ENCODE measurements at regions not wholly inside any gene's neighbourhood (a gene's known extent, or its start where the extent isn't known, plus 50 kb on each side); places are given as distances from the start of the nearest gene placed in this dataset.
"Not testable (repeated sequence)": the region's sequence is repeated elsewhere in the genome, so short reads cannot be mapped to it uniquely, and the experiment has no call there.

DNA sequence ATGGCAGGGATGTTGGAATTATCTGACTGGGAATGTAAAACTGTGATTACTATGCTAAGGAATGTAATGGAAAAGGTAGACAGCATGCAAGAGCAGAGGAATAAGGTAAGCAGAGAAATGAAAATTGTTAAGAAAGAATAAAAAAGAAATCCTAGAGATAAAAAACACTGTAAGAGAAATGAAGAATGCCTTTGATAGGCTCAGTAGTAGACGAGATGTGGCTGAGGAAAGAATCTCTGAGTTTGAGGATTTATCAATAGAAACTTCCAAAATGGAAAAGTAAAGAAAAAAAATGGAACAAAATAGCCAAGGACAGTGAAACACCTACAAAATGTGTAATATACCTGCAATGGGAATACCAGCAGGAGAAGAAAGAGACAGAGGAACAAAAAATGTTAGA, 468.5 kb upstream of the PIK3R1 start:
- Histone ChIP-seq H3K36me3 (no peaks in the 10 kb centered on the region), H3K27me3 (no peaks in the 10 kb centered on the region), H3K4me3 (no peak overlapping the region), H3K27ac (no peak overlapping the region), H3K9me3 (peaks cover 0 to 23% (median 2%) of the 10 kb centered on the region in 4 donors), H3K4me1 (no peaks in the 10 kb centered on the region)
- TF ChIP-seq EP300 (IDR thresholded peaks at IDR 0.05), result no peak
- TF ChIP-seq POLR2A (IDR thresholded peaks at IDR 0.05), result no peak
- TF ChIP-seq, protein P1, sequence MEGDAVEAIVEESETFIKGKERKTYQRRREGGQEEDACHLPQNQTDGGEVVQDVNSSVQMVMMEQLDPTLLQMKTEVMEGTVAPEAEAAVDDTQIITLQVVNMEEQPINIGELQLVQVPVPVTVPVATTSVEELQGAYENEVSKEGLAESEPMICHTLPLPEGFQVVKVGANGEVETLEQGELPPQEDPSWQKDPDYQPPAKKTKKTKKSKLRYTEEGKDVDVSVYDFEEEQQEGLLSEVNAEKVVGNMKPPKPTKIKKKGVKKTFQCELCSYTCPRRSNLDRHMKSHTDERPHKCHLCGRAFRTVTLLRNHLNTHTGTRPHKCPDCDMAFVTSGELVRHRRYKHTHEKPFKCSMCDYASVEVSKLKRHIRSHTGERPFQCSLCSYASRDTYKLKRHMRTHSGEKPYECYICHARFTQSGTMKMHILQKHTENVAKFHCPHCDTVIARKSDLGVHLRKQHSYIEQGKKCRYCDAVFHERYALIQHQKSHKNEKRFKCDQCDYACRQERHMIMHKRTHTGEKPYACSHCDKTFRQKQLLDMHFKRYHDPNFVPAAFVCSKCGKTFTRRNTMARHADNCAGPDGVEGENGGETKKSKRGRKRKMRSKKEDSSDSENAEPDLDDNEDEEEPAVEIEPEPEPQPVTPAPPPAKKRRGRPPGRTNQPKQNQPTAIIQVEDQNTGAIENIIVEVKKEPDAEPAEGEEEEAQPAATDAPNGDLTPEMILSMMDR (IDR thresholded peaks at IDR 0.05), result no peak
- 88 to 91% methylated on average over 1 of the region's 1 CpG for WGBS, 2 donors
- DNase-seq (ENCODE audit: low spot score in 2 of 2), result no peak

DNA sequence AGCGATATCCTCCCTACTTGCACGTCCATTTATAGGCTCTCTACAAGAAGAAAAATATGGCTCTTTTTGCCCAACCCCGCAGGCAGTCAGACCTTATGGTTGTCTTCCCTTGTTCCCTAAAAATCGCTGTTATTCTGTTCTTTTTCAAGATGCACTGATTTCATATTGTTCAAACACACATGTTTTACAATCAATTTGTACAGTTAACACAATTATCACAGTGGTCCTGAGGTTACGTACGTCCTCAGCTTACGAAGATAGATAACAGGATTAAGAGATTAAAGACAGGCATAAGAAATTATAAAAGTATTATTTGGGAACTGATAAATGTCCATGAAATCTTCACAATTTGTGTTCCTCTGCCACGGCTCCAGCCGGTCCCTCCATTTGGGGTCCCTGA, 468.9 kb upstream of the PIK3R1 start:
- 94 to 97% methylated on average over 9 of the region's 9 CpGs for WGBS, 2 donors
- peaks cover 0 to 21% (median 2%) of the 10 kb centered on the region in 4 donors for H3K9me3 ChIP-seq
- DNase-seq (ENCODE audit: low spot score in 2 of 2); H3K27me3 ChIP-seq; H3K4me3 ChIP-seq; H3K27ac ChIP-seq; H3K36me3 ChIP-seq; H3K4me1 ChIP-seq: not testable (repeated sequence)

DNA sequence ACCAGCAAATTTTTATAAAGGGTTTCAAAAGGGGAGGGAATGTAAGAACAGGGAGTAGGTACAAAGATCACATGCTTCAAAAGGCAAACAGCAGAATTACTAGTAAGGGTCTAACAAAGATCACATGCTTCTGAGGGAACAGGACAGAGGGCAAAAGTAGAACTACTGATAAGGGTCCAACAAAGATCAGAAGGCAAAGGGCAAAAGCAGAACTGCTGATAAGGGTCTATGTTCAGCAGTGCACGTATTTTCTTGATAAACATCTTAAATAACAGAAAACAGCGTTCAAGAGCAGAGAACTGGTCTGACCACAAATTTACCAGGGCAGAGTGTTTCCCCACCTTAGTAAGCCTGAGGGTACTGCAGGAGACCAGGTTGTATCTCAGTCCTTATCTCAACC, 469.5 kb upstream of the PIK3R1 start:
- H3K27me3 ChIP-seq, result no peaks in the 10 kb centered on the region
- DNase-seq (ENCODE audit: low spot score in 2 of 2), result no peak
- no peak overlapping the region for H3K27ac ChIP-seq
- 90 to 98% methylated on average over 2 of the region's 2 CpGs for WGBS, 2 donors
- peaks cover 0 to 21% (median 2%) of the 10 kb centered on the region in 4 donors for H3K9me3 ChIP-seq
- H3K36me3 ChIP-seq, result no peaks in the 10 kb centered on the region
- H3K4me1 ChIP-seq, result no peaks in the 10 kb centered on the region
- TF ChIP-seq POLR2A (IDR thresholded peaks at IDR 0.05), result no peak
- TF ChIP-seq, protein P1 (IDR thresholded peaks at IDR 0.05), result no peak
- TF ChIP-seq EP300 (IDR thresholded peaks at IDR 0.05), result no peak
- no peak overlapping the region for H3K4me3 ChIP-seq

DNA sequence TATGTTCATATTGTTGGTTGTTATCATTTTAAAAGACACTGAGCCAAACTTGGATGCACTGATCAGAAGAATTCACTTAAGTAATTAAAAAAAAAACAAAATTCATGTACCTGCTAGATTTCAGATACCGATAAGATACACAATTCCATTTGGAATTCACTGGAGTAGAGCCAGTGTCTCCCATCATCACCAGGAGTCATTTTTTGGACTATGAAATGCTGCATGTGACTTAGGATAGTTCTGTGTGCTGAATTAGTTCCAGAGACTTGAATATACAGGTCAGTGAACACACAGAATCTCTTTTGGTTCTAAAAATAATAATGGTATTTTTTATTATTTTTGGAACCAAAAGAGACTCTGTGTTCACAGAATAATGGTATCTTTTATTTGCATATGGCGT, 482.6 kb upstream of the PIK3R1 start:
- TF ChIP-seq EP300 (IDR thresholded peaks at IDR 0.05) (no peak), POLR2A (IDR thresholded peaks at IDR 0.05) (no peak)
- TF ChIP-seq, protein P1 (IDR thresholded peaks at IDR 0.05), result no peak

DNA sequence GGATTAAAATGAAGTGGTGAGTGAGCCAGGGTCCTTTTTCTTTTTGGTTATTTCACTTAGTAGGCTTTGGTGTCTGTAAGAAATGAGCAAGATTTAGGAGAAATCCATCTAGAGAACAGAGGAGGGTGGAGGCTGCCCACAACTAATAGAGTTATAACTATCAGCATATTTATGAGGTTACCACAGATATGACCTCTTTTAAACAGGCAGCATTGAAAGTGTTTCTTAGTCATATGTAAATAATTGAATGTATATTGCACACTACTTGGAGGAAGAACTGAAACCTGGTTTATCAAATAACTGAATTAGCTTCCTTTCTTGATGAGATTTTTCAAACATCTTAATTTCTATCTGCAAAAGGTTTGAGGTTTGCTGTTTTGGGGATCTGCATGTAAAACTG, 483.1 kb upstream of the PIK3R1 start:
- DNase-seq (ENCODE audit: low spot score in 2 of 2), result no peak
- peak overlapping the region in 1 of 4 donors; percentile 51 for H3K27ac ChIP-seq
- TF ChIP-seq, protein P1 (IDR thresholded peaks at IDR 0.05), result no peak
- TF ChIP-seq POLR2A (IDR thresholded peaks at IDR 0.05) (no peak), EP300 (IDR thresholded peaks at IDR 0.05) (no peak)

More for the DNA sequence above, 482.6 kb upstream of the PIK3R1 start:
- Histone ChIP-seq H3K27me3 (no peaks in the 10 kb centered on the region), H3K4me3 (no peak overlapping the region), H3K4me1 (peaks cover 0 to 31% (median 2%) of the 10 kb centered on the region in 4 donors), H3K9me3 (no peaks in the 10 kb centered on the region), H3K27ac (peak overlapping the region in 1 of 4 donors; percentile 51), H3K36me3 (no peaks in the 10 kb centered on the region)
- DNase-seq (ENCODE audit: low spot score in 2 of 2), result no peak
- whole genome bisulfite sequencing, 2 donors, result 36 to 56% methylated on average over 2 of the region's 2 CpGs

DNA sequence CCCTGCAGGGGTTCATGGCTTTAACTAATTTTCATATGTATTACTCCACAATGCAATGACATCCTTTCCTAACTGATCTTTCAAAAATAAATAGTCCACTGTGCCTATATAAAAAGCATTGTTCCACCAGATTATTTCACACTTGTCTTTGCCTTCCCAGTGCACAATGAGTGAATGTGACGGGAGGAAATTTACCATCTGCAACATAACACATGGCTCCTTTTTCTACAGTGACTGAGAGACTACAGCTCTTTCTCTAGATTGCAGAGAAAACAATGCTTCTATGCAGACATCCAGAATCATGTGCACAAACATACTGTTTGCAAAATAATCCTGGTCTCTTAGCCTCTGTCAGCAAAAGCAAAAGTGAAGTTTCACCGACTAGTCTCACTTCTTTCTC, 483.7 kb upstream of the PIK3R1 start:
- no peak for DNase-seq (ENCODE audit: low spot score in 2 of 2)
- H3K27ac ChIP-seq, result peak overlapping the region in 1 of 4 donors; percentile 51
- 46 to 51% methylated on average over 2 of the region's 2 CpGs for WGBS, 2 donors
- no peaks in the 10 kb centered on the region for H3K27me3 ChIP-seq
- H3K9me3 ChIP-seq, result no peaks in the 10 kb centered on the region
- peaks cover 0 to 32% (median 2%) of the 10 kb centered on the region in 4 donors for H3K4me1 ChIP-seq
- no peak overlapping the region for H3K4me3 ChIP-seq
- H3K36me3 ChIP-seq, result no peaks in the 10 kb centered on the region
- TF ChIP-seq, protein P1 (IDR thresholded peaks at IDR 0.05), result no peak
- peak in 1 of 2 donors; percentile 33 for TF ChIP-seq EP300 (IDR thresholded peaks at IDR 0.05)
- no peak for TF ChIP-seq POLR2A (IDR thresholded peaks at IDR 0.05)

More for the DNA sequence above, 483.1 kb upstream of the PIK3R1 start:
- no peak overlapping the region for H3K4me3 ChIP-seq
- H3K27me3 ChIP-seq, result no peaks in the 10 kb centered on the region
- no peaks in the 10 kb centered on the region for H3K9me3 ChIP-seq
- no peaks in the 10 kb centered on the region for H3K36me3 ChIP-seq
- peaks cover 0 to 32% (median 2%) of the 10 kb centered on the region in 4 donors for H3K4me1 ChIP-seq

Measured in tibial nerve (tissue), 4 donors.